ENCODE measurements at regions not wholly inside any gene's neighbourhood (a gene's known extent, or its start where the extent isn't known, plus 50 kb on each side); places are given as distances from the start of the nearest gene placed in this dataset.

- no peak for TF ChIP-seq CTCF (IDR thresholded peaks at IDR 0.05)
- no peak for TF ChIP-seq POLR2A (IDR thresholded peaks at IDR 0.05)
Observed at GRCh38 chr11:96520939-96521338, 131.1 kb downstream of the JRKL start.

All from breast epithelium (tissue), 3 donors.